ENCODE measurements at regions not wholly inside any gene's neighbourhood (a gene's known extent, or its start where the extent isn't known, plus 50 kb on each side); places are given as distances from the start of the nearest gene placed in this dataset.

DNA sequence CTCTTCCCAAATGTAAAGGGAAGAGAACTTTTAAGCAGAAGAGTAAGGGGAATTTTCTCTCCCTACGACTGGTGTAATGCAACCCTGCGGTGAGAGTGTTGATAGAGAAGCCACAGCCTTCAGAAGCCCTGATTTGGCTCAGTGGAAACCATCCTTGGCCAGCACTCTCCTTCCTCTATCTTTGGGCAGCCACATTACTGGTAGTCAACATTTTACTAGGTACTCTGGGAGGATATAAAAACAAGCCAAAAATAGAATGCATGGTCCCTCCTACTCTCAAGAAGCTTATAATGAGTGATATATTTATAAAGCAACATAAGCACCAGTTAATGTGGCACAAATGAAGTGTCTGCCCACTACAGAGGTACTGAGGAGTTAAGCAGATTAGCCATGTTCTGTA, 201.8 kb upstream of the NCAM1 start:
- TF ChIP-seq EP300 (IDR thresholded peaks at IDR 0.05; ENCODE audit: borderline replicate concordance in 1 of 2, low read depth in 2 of 2, low read length in 2 of 2) (no peak), POLR2A (IDR thresholded peaks at IDR 0.05; ENCODE audit: control extremely low read depth in 1 of 2, low read depth in 2 of 2, low read length in 2 of 2) (no peak), SP1 (IDR thresholded peaks at IDR 0.05; ENCODE audit: low read depth, low read length) (no peak), TAF1 (IDR thresholded peaks at IDR 0.05; ENCODE audit: low read depth, low read length) (no peak), TCF12 (IDR thresholded peaks at IDR 0.05; ENCODE audit: low read depth, low read length) (no peak), RBBP5 (IDR thresholded peaks at IDR 0.05; ENCODE audit: borderline replicate concordance, low read depth, low read length) (no peak), JUND (IDR thresholded peaks at IDR 0.05; ENCODE audit: low read length) (no peak)
- TF ChIP-seq, protein P1, sequence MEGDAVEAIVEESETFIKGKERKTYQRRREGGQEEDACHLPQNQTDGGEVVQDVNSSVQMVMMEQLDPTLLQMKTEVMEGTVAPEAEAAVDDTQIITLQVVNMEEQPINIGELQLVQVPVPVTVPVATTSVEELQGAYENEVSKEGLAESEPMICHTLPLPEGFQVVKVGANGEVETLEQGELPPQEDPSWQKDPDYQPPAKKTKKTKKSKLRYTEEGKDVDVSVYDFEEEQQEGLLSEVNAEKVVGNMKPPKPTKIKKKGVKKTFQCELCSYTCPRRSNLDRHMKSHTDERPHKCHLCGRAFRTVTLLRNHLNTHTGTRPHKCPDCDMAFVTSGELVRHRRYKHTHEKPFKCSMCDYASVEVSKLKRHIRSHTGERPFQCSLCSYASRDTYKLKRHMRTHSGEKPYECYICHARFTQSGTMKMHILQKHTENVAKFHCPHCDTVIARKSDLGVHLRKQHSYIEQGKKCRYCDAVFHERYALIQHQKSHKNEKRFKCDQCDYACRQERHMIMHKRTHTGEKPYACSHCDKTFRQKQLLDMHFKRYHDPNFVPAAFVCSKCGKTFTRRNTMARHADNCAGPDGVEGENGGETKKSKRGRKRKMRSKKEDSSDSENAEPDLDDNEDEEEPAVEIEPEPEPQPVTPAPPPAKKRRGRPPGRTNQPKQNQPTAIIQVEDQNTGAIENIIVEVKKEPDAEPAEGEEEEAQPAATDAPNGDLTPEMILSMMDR (IDR thresholded peaks at IDR 0.05; ENCODE audit: control extremely low read depth in 1 of 3, insufficient read depth in 1 of 3, low read depth in 1 of 3, low read length in 3 of 3), result no peak

Measured in H1 (cell line).